ENCODE measurements at regions not wholly inside any gene's neighbourhood (a gene's known extent, or its start where the extent isn't known, plus 50 kb on each side); places are given as distances from the start of the nearest gene placed in this dataset.

DNA sequence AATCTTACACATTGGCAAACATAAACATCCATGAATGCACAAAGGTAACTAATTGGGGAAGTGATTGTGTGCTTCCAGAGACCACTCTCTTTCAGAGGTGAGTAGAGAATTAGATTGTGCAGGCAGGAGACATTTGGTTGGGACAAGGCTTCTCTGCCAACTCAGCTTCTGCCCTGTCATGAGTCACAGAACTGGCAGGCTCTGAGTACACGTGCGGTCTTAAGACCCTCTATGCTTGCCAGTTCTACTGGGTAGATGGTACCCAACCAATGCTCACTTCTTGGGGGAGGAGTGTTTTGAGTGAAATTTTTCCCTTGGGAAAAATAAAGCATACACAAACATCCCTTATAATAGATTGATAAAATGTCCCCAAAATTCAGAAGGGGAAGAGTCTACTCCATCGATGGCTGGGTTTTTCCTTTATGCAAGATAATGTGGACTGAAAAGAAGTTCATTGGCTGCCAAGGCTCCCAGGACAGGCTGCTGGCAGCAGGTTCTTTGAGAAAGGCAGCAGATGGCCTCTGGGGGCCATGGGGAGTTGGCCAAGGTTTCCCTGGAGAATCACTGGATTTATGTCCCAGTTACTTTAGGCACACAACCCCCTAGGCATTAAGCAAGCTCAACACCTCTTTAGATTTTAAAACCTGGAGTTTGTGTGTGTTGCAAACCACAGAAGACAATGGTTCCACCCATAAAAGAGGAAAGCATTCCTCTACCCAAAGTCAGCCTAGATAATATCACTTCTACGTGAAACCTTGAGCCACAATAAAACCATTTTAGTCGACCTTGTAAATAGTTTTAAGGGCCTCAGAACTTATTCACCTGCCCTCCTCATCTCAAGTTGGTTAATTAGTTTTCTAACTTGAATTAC is 417.0 kb downstream of the TXNL1 start:
- Histone ChIP-seq H3K4me2 (ENCODE audit: low read depth, low read length) (no peak overlapping the region), H3K9me1 (ENCODE audit: insufficient read depth, low read length) (peaks cover 3% of the 10 kb centered on the region; the same call in 1 of the 2 replicates), H3K4ac (ENCODE audit: low read depth, low read length) (no peak overlapping the region; the same call in 1 of the 2 replicates), H2BK15ac (ENCODE audit: low read depth, low read length) (no peak overlapping the region), H4K8ac (ENCODE audit: low read depth in 2 of 2, low read length in 2 of 2) (no peak overlapping the region), H2AK9ac (replicated peaks; ENCODE audit: low read depth, low read length, poor library complexity) (no peak overlapping the region), H2AK5ac (ENCODE audit: low read depth, low read length) (no peak overlapping the region), H3K4me1 (ENCODE audit: control insufficient read depth, insufficient read depth, low read length) (peaks cover 4% of the 10 kb centered on the region), H2BK20ac (ENCODE audit: low read depth, low read length) (no peak overlapping the region), H3K9me3 (ENCODE audit: control insufficient read depth, insufficient read depth, low read length) (peaks cover 3% of the 10 kb centered on the region; the same call in 1 of the 2 replicates), H2BK120ac (ENCODE audit: low read depth, low read length) (no peak overlapping the region), H3K36me3 (ENCODE audit: control insufficient read depth, insufficient read depth, low read length) (no peaks in the 10 kb centered on the region), H3K27ac (ENCODE audit: insufficient read depth, low read length) (no peak overlapping the region), H3K27me3 (ENCODE audit: control insufficient read depth, insufficient read depth, low read length) (no peaks in the 10 kb centered on the region), H4K91ac (ENCODE audit: insufficient read depth, low read depth, low read length) (no peak overlapping the region), H3K79me1 (ENCODE audit: low read depth in 1 of 2, low read length in 2 of 2) (no peaks in the 10 kb centered on the region), H3K56ac (ENCODE audit: extremely low read depth, insufficient read depth, low read length) (no peak overlapping the region), H3K23ac (ENCODE audit: low read depth, low read length) (no peak overlapping the region), H4K5ac (ENCODE audit: low read depth, low read length) (no peak overlapping the region), H3K9ac (ENCODE audit: low read depth, low read length) (no peak overlapping the region), H2AFZ (replicated peaks; ENCODE audit: low read length, poor library complexity) (no peak overlapping the region), H2BK5ac (ENCODE audit: low read depth, low read length, poor library complexity, severe bottlenecking) (no peak overlapping the region), H3K14ac (replicated peaks; ENCODE audit: low read depth, low read length) (no peak overlapping the region), H3K4me3 (ENCODE audit: insufficient read depth, low read depth, low read length) (no peak overlapping the region), H3K18ac (ENCODE audit: low read depth, low read length) (no peak overlapping the region), H4K20me1 (ENCODE audit: insufficient read depth, low read length) (no peaks in the 10 kb centered on the region)
- dilution Hi-C loops (cut with HindIII; ENCODE audit: low sequenced_read_pairs, unreplicated experiment) (no loop called here), intact Hi-C loops (cut with micrococcal nuclease) (no loop called here), in situ Hi-C loops (cut with MboI; ENCODE audit: low sequenced_read_pairs) (no loop called here)
- POLR2A ChIA-PET (ENCODE audit: unreplicated experiment), result no interaction called here
- CTCF ChIA-PET, result no interaction called here
- TF ChIP-seq RCOR1 (IDR thresholded peaks at IDR 0.05; ENCODE audit: insufficient replicate concordance, low read length) (no peak), RAD21 (IDR thresholded peaks at IDR 0.05; ENCODE audit: low read length) (no peak), SMC3 (IDR thresholded peaks at IDR 0.05; ENCODE audit: low read depth, low read length) (no peak), FOS (IDR thresholded peaks at IDR 0.05; ENCODE audit: low read depth, low read length) (no peak)
- TF ChIP-seq, protein P1, sequence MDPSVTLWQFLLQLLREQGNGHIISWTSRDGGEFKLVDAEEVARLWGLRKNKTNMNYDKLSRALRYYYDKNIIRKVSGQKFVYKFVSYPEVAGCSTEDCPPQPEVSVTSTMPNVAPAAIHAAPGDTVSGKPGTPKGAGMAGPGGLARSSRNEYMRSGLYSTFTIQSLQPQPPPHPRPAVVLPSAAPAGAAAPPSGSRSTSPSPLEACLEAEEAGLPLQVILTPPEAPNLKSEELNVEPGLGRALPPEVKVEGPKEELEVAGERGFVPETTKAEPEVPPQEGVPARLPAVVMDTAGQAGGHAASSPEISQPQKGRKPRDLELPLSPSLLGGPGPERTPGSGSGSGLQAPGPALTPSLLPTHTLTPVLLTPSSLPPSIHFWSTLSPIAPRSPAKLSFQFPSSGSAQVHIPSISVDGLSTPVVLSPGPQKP (IDR thresholded peaks at IDR 0.05; ENCODE audit: borderline replicate concordance, low read depth, low read length), result no peak
- no TSS peak for BruUV-seq (replicated peaks)
- no CpG with 5 or more reads among the region's 5 CpGs for WGBS, 2 experiments (ENCODE audit: extremely low coverage in 2 of 2, insufficient read length in 1 of 2)
- no peak for DNase-seq
- ATAC-seq (ENCODE audit: low read depth), result no peak

All from IMR-90 (cell line).